Neural progenitor cell (in vitro differentiated cells): ENCODE measurements at regions not wholly inside any gene's neighbourhood (a gene's known extent, or its start where the extent isn't known, plus 50 kb on each side); places are given as distances from the start of the nearest gene placed in this dataset.

Experiments used
- EZH2phosphoT487 ChIP-seq: fragments of 200-600 bp; sonication (generic); IDR thresholded peaks from 2 replicates; pipeline ENCODE4 v1.6.1; 2017; ENCODE audit warnings: antibody characterized with exemption
- TF ChIP-seq, protein P1 (sequence below): fragments of 200-600 bp; sonication (generic); IDR thresholded peaks from 2 replicates; pipeline ENCODE4 v1.5.1; 2017; ENCODE audit warnings: antibody characterized with exemption, mild to moderate bottlenecking

GRCh38 chr9:126025991-126026390, 278.8 kb downstream of the PBX3 start:
- TF ChIP-seq, protein P1, sequence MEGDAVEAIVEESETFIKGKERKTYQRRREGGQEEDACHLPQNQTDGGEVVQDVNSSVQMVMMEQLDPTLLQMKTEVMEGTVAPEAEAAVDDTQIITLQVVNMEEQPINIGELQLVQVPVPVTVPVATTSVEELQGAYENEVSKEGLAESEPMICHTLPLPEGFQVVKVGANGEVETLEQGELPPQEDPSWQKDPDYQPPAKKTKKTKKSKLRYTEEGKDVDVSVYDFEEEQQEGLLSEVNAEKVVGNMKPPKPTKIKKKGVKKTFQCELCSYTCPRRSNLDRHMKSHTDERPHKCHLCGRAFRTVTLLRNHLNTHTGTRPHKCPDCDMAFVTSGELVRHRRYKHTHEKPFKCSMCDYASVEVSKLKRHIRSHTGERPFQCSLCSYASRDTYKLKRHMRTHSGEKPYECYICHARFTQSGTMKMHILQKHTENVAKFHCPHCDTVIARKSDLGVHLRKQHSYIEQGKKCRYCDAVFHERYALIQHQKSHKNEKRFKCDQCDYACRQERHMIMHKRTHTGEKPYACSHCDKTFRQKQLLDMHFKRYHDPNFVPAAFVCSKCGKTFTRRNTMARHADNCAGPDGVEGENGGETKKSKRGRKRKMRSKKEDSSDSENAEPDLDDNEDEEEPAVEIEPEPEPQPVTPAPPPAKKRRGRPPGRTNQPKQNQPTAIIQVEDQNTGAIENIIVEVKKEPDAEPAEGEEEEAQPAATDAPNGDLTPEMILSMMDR: no peak
- TF ChIP-seq EZH2phosphoT487: no peak
